ENCODE measurements at regions not wholly inside any gene's neighbourhood (a gene's known extent, or its start where the extent isn't known, plus 50 kb on each side); places are given as distances from the start of the nearest gene placed in this dataset.

DNA sequence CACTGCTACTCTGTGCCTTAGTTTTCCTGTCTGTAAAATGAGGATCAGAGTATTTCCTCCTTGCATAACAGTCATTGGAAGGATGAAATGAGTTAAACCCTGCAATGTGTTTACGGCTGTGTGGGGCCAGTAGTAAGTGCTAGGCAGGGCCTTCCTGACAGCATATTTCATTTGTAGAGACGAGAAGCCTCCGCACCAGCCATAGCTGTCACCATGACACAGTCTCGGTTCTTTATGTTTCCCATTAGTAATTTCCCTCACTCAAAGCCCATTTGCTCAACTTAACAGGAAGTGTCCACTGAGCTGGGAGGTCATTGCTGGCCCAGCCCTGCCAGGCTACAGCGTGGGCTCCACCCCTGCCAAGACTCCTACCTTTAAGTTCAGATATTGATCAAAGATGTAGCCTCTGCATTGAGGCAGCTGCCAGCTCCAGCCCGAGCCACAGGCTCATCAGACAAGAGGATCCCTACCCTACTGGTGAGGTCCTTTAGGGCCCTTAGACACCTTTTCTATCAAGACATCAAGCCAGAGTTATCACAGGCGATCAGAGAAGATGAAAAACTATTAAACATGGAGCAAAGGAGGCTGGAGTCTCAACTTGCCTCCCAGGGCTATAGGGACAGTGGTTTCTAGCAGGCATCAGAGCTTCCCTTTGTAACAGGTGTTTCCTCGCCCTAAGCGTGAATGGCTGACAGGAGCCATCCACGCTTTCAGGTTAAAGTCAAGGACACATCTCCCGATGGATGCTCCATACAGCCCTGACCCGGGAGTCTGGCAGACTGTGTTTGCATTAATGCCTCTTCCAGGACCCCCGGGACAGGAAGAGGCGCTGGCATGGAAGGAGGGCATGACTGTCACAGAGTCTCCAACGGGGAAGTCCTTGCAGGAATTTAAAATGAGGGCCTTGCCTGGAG lies 251.7 kb downstream of the NDUFA10 start:
- FAIRE-seq, result no peak

GRCh38 chr2:239772721-239773120 lies 252.4 kb downstream of the NDUFA10 start:
- FAIRE-seq, result no peak

More for the DNA sequence above, 251.7 kb downstream of the NDUFA10 start:
- no peak for DNase-seq (ENCODE audit: extremely low spot score, insufficient read length, low read depth)

GRCh38 chr2:239770246-239770639 lies 254.9 kb downstream of the NDUFA10 start:
- FAIRE-seq, result no peak
- no peak for DNase-seq (ENCODE audit: extremely low spot score, insufficient read length, low read depth)

More at GRCh38 chr2:239772721-239773120, 252.4 kb downstream of the NDUFA10 start:
- no peak for DNase-seq (ENCODE audit: extremely low spot score, insufficient read length, low read depth)

DNA sequence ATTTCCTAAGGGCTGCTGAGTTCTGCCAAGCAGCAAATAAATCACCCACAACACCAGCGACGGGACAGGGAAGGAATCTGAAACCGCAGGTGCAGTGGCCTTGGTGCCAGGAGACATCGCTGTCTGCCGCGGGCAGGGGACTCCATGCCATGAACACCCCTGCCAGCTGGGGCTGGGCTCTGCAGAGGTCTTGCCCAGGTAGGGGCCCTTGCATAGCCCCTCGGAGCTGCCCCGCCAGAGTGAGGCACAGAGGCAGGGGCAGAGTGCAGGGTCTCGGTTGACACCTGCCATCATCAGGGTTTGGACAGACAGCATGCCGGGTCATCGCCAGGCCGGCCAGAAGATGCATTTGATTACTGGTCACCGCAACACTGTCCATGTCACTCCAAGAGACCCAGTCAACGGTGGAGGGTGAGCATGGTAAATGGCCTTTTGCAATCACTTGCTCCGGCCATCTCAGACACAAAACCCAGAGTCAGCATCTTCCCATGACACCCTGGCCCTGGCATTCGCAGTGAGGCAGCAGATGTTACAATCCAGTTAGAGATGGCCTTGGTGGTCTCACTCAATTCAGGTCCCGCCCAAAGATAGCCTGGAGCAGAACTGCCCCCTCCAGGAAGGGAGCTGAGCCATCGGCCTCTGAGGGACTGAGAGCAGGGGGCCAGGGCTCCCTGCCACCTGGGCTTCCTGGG lies 255.4 kb downstream of the NDUFA10 start:
- FAIRE-seq (no peak), DNase-seq (ENCODE audit: extremely low spot score, insufficient read length, low read depth) (no peak)

DNA sequence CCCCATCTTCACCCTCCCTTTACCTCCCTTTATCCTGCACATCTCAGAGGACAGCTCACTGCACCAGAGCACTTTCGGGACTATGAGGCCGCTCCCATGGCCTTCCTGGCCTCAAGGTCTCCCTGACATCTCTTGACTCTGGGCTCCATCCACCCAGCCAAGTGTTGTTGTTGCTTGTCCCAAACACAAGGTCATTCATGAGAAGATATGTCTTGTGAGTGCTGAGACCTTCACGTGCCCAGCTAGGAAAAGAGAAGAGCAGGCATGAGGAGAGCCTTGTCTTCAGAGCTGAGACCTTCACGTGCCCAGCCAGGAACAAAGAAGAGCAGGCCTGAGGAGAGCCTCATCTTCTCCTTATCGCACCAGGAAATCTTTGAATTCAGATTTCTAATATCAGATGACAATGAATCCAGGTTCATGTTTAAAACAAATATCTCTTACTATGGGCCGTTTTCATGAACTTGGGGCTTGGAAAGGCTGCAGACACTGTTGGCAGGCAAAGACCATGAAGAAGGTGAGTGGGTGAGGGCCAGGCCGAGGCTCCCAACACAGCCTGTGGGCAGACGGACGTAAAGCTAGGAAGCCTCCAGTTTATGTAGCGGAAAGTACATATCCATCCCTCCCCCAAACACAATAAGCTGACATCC lies 256.1 kb downstream of the NDUFA10 start:
- DNase-seq (ENCODE audit: extremely low spot score, insufficient read length, low read depth), result no peak
- FAIRE-seq, result no peak

- DNase-seq (ENCODE audit: extremely low spot score, insufficient read length, low read depth) (no peak), FAIRE-seq (no peak)
These were observed 256.9 kb downstream of the NDUFA10 start for GRCh38 chr2:239768031-239768790.

- no peak for FAIRE-seq
- no peak for DNase-seq (ENCODE audit: extremely low spot score, insufficient read length, low read depth)
These were observed 257.9 kb downstream of the NDUFA10 start for GRCh38 chr2:239767021-239767905.

- FAIRE-seq (no peak), DNase-seq (ENCODE audit: extremely low spot score, insufficient read length, low read depth) (no peak)
These were observed 259.2 kb downstream of the NDUFA10 start for GRCh38 chr2:239765911-239766310.

- no peak for FAIRE-seq
- DNase-seq (ENCODE audit: extremely low spot score, insufficient read length, low read depth), result no peak
These were observed 259.9 kb downstream of the NDUFA10 start for GRCh38 chr2:239765076-239765845.

DNA sequence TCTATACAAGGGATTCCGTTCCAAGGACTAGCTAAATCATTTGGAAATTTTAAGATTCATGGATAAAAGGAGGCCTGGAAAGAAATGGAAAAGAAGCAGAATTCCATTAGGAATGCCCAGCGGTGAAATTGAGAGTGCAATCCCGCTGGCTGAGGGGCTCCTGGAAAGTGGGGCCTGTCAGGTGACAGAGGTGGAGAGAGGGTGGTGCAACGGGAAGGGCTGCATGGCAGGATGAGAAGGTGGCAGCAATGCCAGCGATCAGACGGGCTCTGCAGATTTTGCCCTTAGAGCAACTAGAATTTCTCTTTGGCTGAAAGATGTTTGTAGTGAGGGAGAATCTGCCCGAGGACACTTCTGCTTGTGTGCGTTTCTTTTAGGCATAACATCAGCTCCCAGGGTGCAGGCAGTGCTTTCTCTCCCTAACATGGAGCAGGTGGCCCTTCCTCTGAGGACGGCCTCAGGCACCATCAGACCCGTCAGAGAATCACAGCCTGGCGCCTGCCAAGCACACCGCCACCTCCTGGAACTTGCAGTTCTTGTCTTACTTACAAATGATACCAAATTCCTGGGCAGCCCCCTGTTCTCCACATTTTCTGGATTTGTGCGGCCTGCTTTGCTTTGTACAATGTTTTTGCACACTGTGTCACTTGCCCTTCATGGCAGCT lies 261.6 kb downstream of the NDUFA10 start:
- FAIRE-seq, result no peak
- DNase-seq (ENCODE audit: extremely low spot score, insufficient read length, low read depth), result no peak

- FAIRE-seq, result no peak
- no peak for DNase-seq (ENCODE audit: extremely low spot score, insufficient read length, low read depth)
These were observed 262.4 kb downstream of the NDUFA10 start for GRCh38 chr2:239762655-239763269.

DNA sequence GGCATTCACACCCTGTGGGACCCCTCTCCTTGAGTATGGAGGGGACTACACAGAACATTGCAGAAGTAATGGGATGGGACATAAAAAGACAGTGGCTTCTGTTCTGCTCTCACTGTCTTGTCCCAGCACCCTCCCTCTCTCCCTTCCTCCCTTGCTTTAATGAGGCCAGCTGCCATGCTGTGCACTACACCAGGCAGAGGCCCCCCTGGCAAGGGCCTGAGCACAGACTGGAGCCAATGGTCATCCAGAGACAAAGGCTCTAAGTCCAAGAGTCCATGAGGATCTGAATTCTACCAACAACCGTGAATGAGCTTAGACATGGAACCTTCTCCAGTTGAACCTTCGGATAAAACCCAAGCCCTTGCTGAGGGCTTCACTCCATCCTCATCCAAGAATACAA lies 263.0 kb downstream of the NDUFA10 start:
- DNase-seq (ENCODE audit: extremely low spot score, insufficient read length, low read depth) (no peak), FAIRE-seq (no peak)

GRCh38 chr2:239760596-239760995 lies 264.5 kb downstream of the NDUFA10 start:
- DNase-seq (ENCODE audit: extremely low spot score, insufficient read length, low read depth) (no peak), FAIRE-seq (no peak)

DNA sequence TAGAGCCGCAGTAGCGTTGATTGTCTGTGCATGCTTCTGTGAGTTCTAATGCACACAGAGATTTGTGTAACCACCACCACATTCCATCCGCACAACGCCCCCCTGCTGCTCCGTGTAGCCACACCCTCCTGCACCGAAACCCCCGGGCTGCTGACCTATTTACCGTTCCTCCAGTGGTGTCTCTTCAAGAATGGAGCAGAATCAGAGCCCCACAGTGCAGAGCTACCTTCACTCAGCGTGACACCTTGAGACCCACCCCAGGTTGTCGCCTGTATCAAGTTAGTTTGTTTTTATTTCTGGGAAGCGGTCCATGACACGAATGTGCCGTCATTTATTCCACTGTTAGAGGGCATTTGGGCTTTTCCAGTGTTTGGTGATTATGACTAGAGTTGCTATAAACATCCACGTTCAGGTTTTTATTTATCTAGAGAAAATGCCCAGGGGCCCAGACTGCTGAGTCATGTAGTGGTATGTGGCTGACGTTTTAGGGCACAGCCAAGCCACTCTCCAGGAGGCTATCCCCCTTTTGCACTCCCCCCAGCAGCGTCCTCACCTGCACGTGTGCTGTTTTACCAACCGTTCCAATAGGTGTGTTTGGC lies 266.8 kb downstream of the NDUFA10 start:
- no peak for DNase-seq (ENCODE audit: extremely low spot score, insufficient read length, low read depth)
- no peak for FAIRE-seq

GRCh38 chr2:239756790-239757760 lies 268.1 kb downstream of the NDUFA10 start:
- DNase-seq (ENCODE audit: extremely low spot score, insufficient read length, low read depth) (no peak), FAIRE-seq (no peak)
